Ishikawa (cell line): ENCODE measurements at regions not wholly inside any gene's neighbourhood (a gene's known extent, or its start where the extent isn't known, plus 50 kb on each side); places are given as distances from the start of the nearest gene placed in this dataset.

ENCODE experiments used
- CEBPB ChIP-seq: IDR thresholded peaks from 2 replicates; pipeline ENCODE4 v1.6.1; 2012
- CREB1 ChIP-seq: IDR thresholded peaks from 2 replicates; pipeline ENCODE4 v1.6.1; 2012; ENCODE audit warnings: low read depth
- EGR1 ChIP-seq: IDR thresholded peaks from 2 replicates; pipeline ENCODE4 v1.6.1; 2012
- EP300 ChIP-seq: IDR thresholded peaks from 2 replicates; pipeline ENCODE4 v1.6.1; 2012; ENCODE audit warnings: borderline replicate concordance
- FOXM1 ChIP-seq: IDR thresholded peaks from 2 replicates; pipeline ENCODE4 v1.6.1; 2012; ENCODE audit warnings: low read depth, borderline replicate concordance
- MAX ChIP-seq: IDR thresholded peaks from 2 replicates; pipeline ENCODE4 v1.6.1; 2012
- NFIC ChIP-seq: IDR thresholded peaks from 2 replicates; pipeline ENCODE4 v1.6.1; 2012
- RAD21 ChIP-seq: IDR thresholded peaks from 2 replicates; pipeline ENCODE4 v1.6.1; 2012; ENCODE audit warnings: low read depth
- REST ChIP-seq: IDR thresholded peaks from 2 replicates; pipeline ENCODE4 v1.6.1; 2012; ENCODE audit warnings: low read depth, mild to moderate bottlenecking
- TAF1 ChIP-seq: IDR thresholded peaks from 2 replicates; pipeline ENCODE4 v1.6.1; 2012; ENCODE audit warnings: low read depth, mild to moderate bottlenecking
- TCF12 ChIP-seq: IDR thresholded peaks from 2 replicates; pipeline ENCODE4 v1.6.1; 2012; ENCODE audit warnings: low read depth
- TEAD4 ChIP-seq: IDR thresholded peaks from 2 replicates; pipeline ENCODE4 v1.6.1; 2012
- YY1 ChIP-seq: IDR thresholded peaks from 2 replicates; pipeline ENCODE4 v1.6.1; 2012; ENCODE audit warnings: low read depth
- ZBTB7A ChIP-seq: IDR thresholded peaks from 2 replicates; pipeline ENCODE4 v1.6.1; 2012; ENCODE audit warnings: low read depth
- TF ChIP-seq, protein P1 (sequence below): IDR thresholded peaks from 2 replicates; pipeline ENCODE4 v1.6.1; 2012

- TF ChIP-seq YY1 = no peak
- TF ChIP-seq CREB1 = no peak
- TF ChIP-seq RAD21 = peak; percentile 18; the same call in 1 of the 2 replicates
- TF ChIP-seq NFIC = no peak
- TF ChIP-seq TCF12 = no peak
- no peak for TF ChIP-seq TAF1
Measured at GRCh38 chr3:176208915-176209314, 988.4 kb downstream of the TBL1XR1 start.

- peak; percentile 45; the same call in 1 of the 2 replicates for TF ChIP-seq EP300
- 0 out of 2 replicates have a peak, but pooled peaks have one; percentile 27 for TF ChIP-seq FOXM1
- no peak for TF ChIP-seq ZBTB7A
- TF ChIP-seq NFIC = peak; percentile 69
- no peak for TF ChIP-seq YY1
- TF ChIP-seq TEAD4 = 0 out of 2 replicates have a peak, but pooled peaks have one; percentile 12
Measured at GRCh38 chr3:176208283-176208682, 989.0 kb downstream of the TBL1XR1 start.

- TF ChIP-seq ZBTB7A (no peak), MAX (no peak), TEAD4 (no peak), CREB1 (no peak), EP300 (no peak), TCF12 (no peak), EGR1 (no peak), TAF1 (no peak), NFIC (no peak), RAD21 (no peak), CEBPB (no peak), YY1 (no peak), FOXM1 (no peak), REST (no peak)
- TF ChIP-seq, protein P1, sequence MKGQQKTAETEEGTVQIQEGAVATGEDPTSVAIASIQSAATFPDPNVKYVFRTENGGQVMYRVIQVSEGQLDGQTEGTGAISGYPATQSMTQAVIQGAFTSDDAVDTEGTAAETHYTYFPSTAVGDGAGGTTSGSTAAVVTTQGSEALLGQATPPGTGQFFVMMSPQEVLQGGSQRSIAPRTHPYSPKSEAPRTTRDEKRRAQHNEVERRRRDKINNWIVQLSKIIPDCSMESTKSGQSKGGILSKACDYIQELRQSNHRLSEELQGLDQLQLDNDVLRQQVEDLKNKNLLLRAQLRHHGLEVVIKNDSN = no peak
Measured at GRCh38 chr3:176206809-176207208, 990.5 kb downstream of the TBL1XR1 start.

DNA sequence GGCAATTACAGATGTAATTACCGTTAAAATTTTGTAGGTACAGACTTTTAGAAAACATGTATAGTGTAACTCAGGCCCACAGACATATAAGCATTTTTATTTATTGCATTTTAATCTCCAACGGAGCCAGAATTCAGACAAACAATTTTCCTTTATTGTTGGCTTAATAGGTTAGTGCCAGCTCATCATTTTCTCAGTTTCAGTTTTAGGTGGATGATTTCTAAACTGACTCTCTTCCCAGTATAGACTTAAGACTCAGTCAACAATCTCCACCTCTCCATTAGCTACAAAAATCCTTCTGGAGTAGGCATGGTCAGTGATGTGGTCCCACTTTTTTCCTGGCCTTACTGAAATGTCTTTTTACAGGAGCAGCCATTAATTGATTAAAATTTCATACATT lies 994.6 kb downstream of the TBL1XR1 start:
- no peak for TF ChIP-seq MAX
- TF ChIP-seq EGR1 = no peak

DNA sequence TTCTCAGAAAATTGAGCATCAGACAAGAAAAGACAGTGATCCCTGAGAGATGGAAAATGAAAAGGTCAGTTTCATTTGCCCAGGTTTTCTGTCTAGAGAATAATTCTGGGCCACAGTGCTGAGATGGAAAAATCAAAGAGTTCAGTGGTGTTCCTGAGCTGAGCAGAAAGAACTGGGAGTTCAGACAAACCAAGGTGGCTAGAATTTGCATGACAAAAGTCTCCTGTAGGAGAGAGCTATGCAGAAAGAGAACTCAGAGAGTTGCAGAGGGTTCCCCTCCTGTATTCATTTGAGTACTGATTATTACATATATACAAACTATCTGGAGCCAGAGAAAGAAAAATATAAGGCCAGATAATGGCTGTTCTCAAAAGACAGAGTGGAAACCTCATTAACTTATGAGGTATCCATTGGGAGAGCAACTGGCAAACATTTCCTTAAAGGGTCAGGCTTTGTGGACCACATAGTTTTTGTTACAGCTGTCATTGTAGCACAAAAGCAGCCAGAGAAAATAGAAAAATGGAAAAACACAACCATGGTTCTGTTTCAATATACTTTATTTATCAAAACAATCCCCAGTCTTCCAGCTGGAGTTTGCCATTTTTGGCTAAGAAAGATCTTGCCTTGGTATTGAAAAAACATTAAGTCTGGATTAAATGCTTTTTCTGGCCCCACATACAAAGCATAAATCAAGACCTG lies 1004.1 kb downstream of the TBL1XR1 start:
- TF ChIP-seq FOXM1 (no peak), ZBTB7A (no peak), CREB1 (no peak), YY1 (no peak), CEBPB (no peak), NFIC (no peak), TAF1 (no peak), REST (no peak), EP300 (no peak)
- TF ChIP-seq, protein P1 = no peak

DNA sequence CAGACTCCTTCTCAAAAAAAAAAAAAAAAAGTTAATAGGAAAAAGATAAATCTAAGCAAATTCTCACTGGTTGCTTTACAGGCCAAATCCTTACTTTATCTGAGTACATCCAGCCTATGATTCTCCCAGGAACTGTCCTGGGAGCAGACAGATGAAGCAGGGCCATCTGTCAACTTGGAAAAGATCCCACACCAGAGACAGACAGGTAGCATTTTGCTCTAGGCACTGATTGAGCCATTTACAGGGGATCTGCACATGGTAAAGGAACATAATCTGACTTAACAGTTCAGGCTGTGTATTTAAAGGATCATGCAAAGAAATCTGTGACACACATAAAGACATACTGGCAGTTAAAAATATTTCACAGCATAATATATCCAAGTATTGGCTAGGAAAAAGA lies 1006.5 kb downstream of the TBL1XR1 start:
- TF ChIP-seq NFIC (no peak), TCF12 (no peak), CEBPB (no peak), TAF1 (no peak)

- TF ChIP-seq ZBTB7A (no peak), TAF1 (no peak), MAX (no peak), FOXM1 (no peak), NFIC (no peak), EP300 (no peak), EGR1 (no peak), CEBPB (no peak), CREB1 (no peak), TCF12 (no peak), REST (no peak), YY1 (no peak)
- TF ChIP-seq, protein P1 = no peak
Measured at GRCh38 chr3:176183181-176183580, 1014.1 kb downstream of the TBL1XR1 start.
